ENCODE measurements at regions not wholly inside any gene's neighbourhood (a gene's known extent, or its start where the extent isn't known, plus 50 kb on each side); places are given as distances from the start of the nearest gene placed in this dataset.

GRCh38 chr4:125043486-125043885 is 271.3 kb upstream of the FAT4 start:
- H3K36me3 Mint-ChIP-seq (ENCODE audit: unreplicated experiment) = no peaks in the 10 kb centered on the region
- H3K4me3 Mint-ChIP-seq (ENCODE audit: unreplicated experiment) = no peak overlapping the region
- no peaks in the 10 kb centered on the region for H3K27me3 Mint-ChIP-seq (ENCODE audit: unreplicated experiment)
- no peak for DNase-seq
- no peaks in the 10 kb centered on the region for H3K9me3 Mint-ChIP-seq (ENCODE audit: unreplicated experiment)
- no peak overlapping the region for H3K27ac Mint-ChIP-seq (ENCODE audit: unreplicated experiment)
- peaks cover 1% of the 10 kb centered on the region for H3K4me1 Mint-ChIP-seq (ENCODE audit: low read depth, unreplicated experiment)
- TF ChIP-seq CTCF (IDR thresholded peaks at IDR 0.05; ENCODE audit: partially characterized antibody, unreplicated experiment) = no peak

- H3K4me3 Mint-ChIP-seq (ENCODE audit: unreplicated experiment) = no peak overlapping the region
- H3K4me1 Mint-ChIP-seq (ENCODE audit: low read depth, unreplicated experiment) = peaks cover 1% of the 10 kb centered on the region
- DNase-seq = no peak
- no peaks in the 10 kb centered on the region for H3K36me3 Mint-ChIP-seq (ENCODE audit: unreplicated experiment)
- no peak overlapping the region for H3K27ac Mint-ChIP-seq (ENCODE audit: unreplicated experiment)
- no peaks in the 10 kb centered on the region for H3K9me3 Mint-ChIP-seq (ENCODE audit: unreplicated experiment)
- TF ChIP-seq CTCF (IDR thresholded peaks at IDR 0.05; ENCODE audit: partially characterized antibody, unreplicated experiment) = no peak
- no peaks in the 10 kb centered on the region for H3K27me3 Mint-ChIP-seq (ENCODE audit: unreplicated experiment)
Measured at GRCh38 chr4:125042041-125042440, 272.7 kb upstream of the FAT4 start.

GRCh38 chr4:125041372-125041930 is 273.3 kb upstream of the FAT4 start:
- H3K4me3 Mint-ChIP-seq (ENCODE audit: unreplicated experiment) = no peak overlapping the region
- no peaks in the 10 kb centered on the region for H3K27me3 Mint-ChIP-seq (ENCODE audit: unreplicated experiment)
- no peak for DNase-seq
- no peaks in the 10 kb centered on the region for H3K9me3 Mint-ChIP-seq (ENCODE audit: unreplicated experiment)
- no peaks in the 10 kb centered on the region for H3K36me3 Mint-ChIP-seq (ENCODE audit: unreplicated experiment)
- H3K27ac Mint-ChIP-seq (ENCODE audit: unreplicated experiment) = no peak overlapping the region
- H3K4me1 Mint-ChIP-seq (ENCODE audit: low read depth, unreplicated experiment) = peaks cover 1% of the 10 kb centered on the region
- TF ChIP-seq CTCF (IDR thresholded peaks at IDR 0.05; ENCODE audit: partially characterized antibody, unreplicated experiment) = no peak

- Mint-ChIP-seq H3K27ac (ENCODE audit: unreplicated experiment) (no peak overlapping the region), H3K36me3 (ENCODE audit: unreplicated experiment) (no peaks in the 10 kb centered on the region), H3K4me3 (ENCODE audit: unreplicated experiment) (no peak overlapping the region), H3K27me3 (ENCODE audit: unreplicated experiment) (no peaks in the 10 kb centered on the region), H3K9me3 (ENCODE audit: unreplicated experiment) (no peaks in the 10 kb centered on the region), H3K4me1 (ENCODE audit: low read depth, unreplicated experiment) (peaks cover 1% of the 10 kb centered on the region)
- no peak for TF ChIP-seq CTCF (IDR thresholded peaks at IDR 0.05; ENCODE audit: partially characterized antibody, unreplicated experiment)
- no peak for DNase-seq
Measured at GRCh38 chr4:125039550-125039949, 275.2 kb upstream of the FAT4 start.

GRCh38 chr4:125022855-125023501 is 291.8 kb upstream of the FAT4 start:
- no peaks in the 10 kb centered on the region for H3K9me3 Mint-ChIP-seq (ENCODE audit: unreplicated experiment)
- H3K36me3 Mint-ChIP-seq (ENCODE audit: unreplicated experiment) = peaks cover 10% of the 10 kb centered on the region
- no peak overlapping the region for H3K27ac Mint-ChIP-seq (ENCODE audit: unreplicated experiment)
- H3K4me3 Mint-ChIP-seq (ENCODE audit: unreplicated experiment) = no peak overlapping the region
- no peak for TF ChIP-seq CTCF (IDR thresholded peaks at IDR 0.05; ENCODE audit: partially characterized antibody, unreplicated experiment)
- H3K27me3 Mint-ChIP-seq (ENCODE audit: unreplicated experiment) = peaks cover 1% of the 10 kb centered on the region
- no peak for DNase-seq
- H3K4me1 Mint-ChIP-seq (ENCODE audit: low read depth, unreplicated experiment) = no peaks in the 10 kb centered on the region
